H1 (cell line): ENCODE measurements at regions not wholly inside any gene's neighbourhood (a gene's known extent, or its start where the extent isn't known, plus 50 kb on each side); places are given as distances from the start of the nearest gene placed in this dataset.

ENCODE experiments used
- CEBPB ChIP-seq: IDR thresholded peaks from 2 replicates; pipeline ENCODE4 v1.6.1; 2012; ENCODE audit warnings: low read depth, low read length
- CHD7 ChIP-seq: fragments of 300-600 bp; sonication (generic); IDR thresholded peaks from 2 replicates; pipeline ENCODE4 v1.7.1; 2012; ENCODE audit warnings: low read length, moderate library complexity, mild to moderate bottlenecking, inconsistent platforms; ENCODE audit not compliant: insufficient replicate concordance
- E2F6 ChIP-seq: IDR thresholded peaks from 2 replicates; pipeline ENCODE4 v1.6.1; 2012; ENCODE audit warnings: inconsistent platforms
- GABPA ChIP-seq: IDR thresholded peaks from 2 replicates; pipeline ENCODE4 v1.6.1; 2011; ENCODE audit warnings: mild to moderate bottlenecking, low read length, moderate library complexity, borderline replicate concordance; ENCODE audit not compliant: insufficient read depth
- KDM4A ChIP-seq: IDR thresholded peaks from one replicate; pipeline ENCODE4 v1.7.1; 2012; ENCODE audit warnings: low read depth, mild to moderate bottlenecking, moderate library complexity, low read length, inconsistent platforms; ENCODE audit not compliant: severe bottlenecking
- USF2 ChIP-seq: IDR thresholded peaks from 2 replicates; pipeline ENCODE4 v1.6.1; 2011; ENCODE audit warnings: low read length, improper control_type of control experiment

- TF ChIP-seq CHD7 (no peak), KDM4A (no peak), GABPA (no peak), E2F6 (no peak), CEBPB (no peak), USF2 (no peak)
Measured at GRCh38 chr1:212167098-212167497, 118.1 kb upstream of the PPP2R5A start (continued).
